GM23338 (cell line): ENCODE measurements at regions not wholly inside any gene's neighbourhood (a gene's known extent, or its start where the extent isn't known, plus 50 kb on each side); places are given as distances from the start of the nearest gene placed in this dataset.

Source experiments
- ATAC-seq: fragments of 200-7000 bp; cut with Tn5 transposase; 3 replicates; pipeline ENCODE4 v1.9.1; 2020
- DNase-seq: peaks from one replicate; pipeline ENCODE4 v3.0.0-alpha.2; 2015; ENCODE audit warnings: low spot score
- H2AFZ ChIP-seq: fragments of 200-600 bp; sonication (generic); 2 replicates; pipeline ENCODE4 v1.8.0; 2016; ENCODE audit warnings: antibody characterized with exemption, mild to moderate bottlenecking, moderate library complexity
- H3F3A ChIP-seq: fragments of 200-600 bp; sonication (generic); replicated peaks from 2 replicates; pipeline ENCODE4 v1.8.0; 2017; ENCODE audit warnings: antibody characterized with exemption, mixed run types, low read depth
- H3K27ac ChIP-seq: fragments of 200-600 bp; sonication (generic); 2 replicates; pipeline ENCODE4 v1.6.1; 2016; ENCODE audit warnings: low read depth
- H3K27me3 ChIP-seq: fragments of 200-600 bp; sonication (generic); 2 replicates; pipeline ENCODE4 v1.8.0; 2016; ENCODE audit warnings: mild to moderate bottlenecking, mixed run types, moderate library complexity; ENCODE audit not compliant: insufficient read depth
- H3K36me3 ChIP-seq: fragments of 200-600 bp; sonication (generic); 2 replicates; pipeline ENCODE4 v1.8.0; 2016; ENCODE audit warnings: mild to moderate bottlenecking; ENCODE audit not compliant: insufficient read depth
- H3K4me1 ChIP-seq: fragments of 200-600 bp; sonication (generic); 2 replicates; pipeline ENCODE4 v1.8.0; 2016; ENCODE audit warnings: mild to moderate bottlenecking, moderate library complexity; ENCODE audit not compliant: insufficient read depth
- H3K4me2 ChIP-seq: fragments of 200-600 bp; sonication (generic); 2 replicates; pipeline ENCODE4 v1.7.1; 2017; ENCODE audit warnings: mixed run types
- H3K4me3 ChIP-seq: fragments of 200-600 bp; sonication (generic); 2 replicates; pipeline ENCODE4 v1.6.1; 2016; ENCODE audit warnings: mixed run types
- H3K79me2 ChIP-seq: fragments of 200-600 bp; sonication (generic); replicated peaks from 2 replicates; pipeline ENCODE4 v1.8.0; 2017; ENCODE audit warnings: mild to moderate bottlenecking; ENCODE audit not compliant: insufficient read depth
- H3K9me2 ChIP-seq: fragments of 200-600 bp; sonication (generic); 2 replicates; pipeline ENCODE4 v1.8.0; 2017; ENCODE audit not compliant: insufficient read depth
- H4K20me1 ChIP-seq: fragments of 200-600 bp; sonication (generic); replicated peaks from 2 replicates; pipeline ENCODE4 v1.8.0; 2017; ENCODE audit warnings: mild to moderate bottlenecking; ENCODE audit not compliant: insufficient read depth
- H3K27ac Mint-ChIP-seq: 2 replicates; pipeline ENCODE4 v1.8.0; 2020; ENCODE audit warnings: inconsistent platforms, mild to moderate bottlenecking, moderate library complexity, mixed read lengths
- H3K27me3 Mint-ChIP-seq: 3 replicates; pipeline ENCODE4 v1.8.0; 2022; ENCODE audit warnings: low read depth, mild to moderate bottlenecking, moderate library complexity, mixed read lengths, inconsistent platforms; ENCODE audit not compliant: insufficient read depth, poor library complexity
- H3K36me3 Mint-ChIP-seq: 3 replicates; pipeline ENCODE4 v1.8.0; 2021; ENCODE audit warnings: low read depth, mild to moderate bottlenecking, inconsistent platforms, moderate library complexity, mixed read lengths
- H3K4me1 Mint-ChIP-seq: 3 replicates; pipeline ENCODE4 v1.8.0; 2020; ENCODE audit warnings: mild to moderate bottlenecking, inconsistent platforms, mixed read lengths
- H3K4me3 Mint-ChIP-seq: 3 replicates; pipeline ENCODE4 v1.8.0; 2021; ENCODE audit warnings: moderate library complexity, mild to moderate bottlenecking, inconsistent platforms, mixed read lengths
- H3K9me3 Mint-ChIP-seq: 3 replicates; pipeline ENCODE4 v1.8.0; 2020; ENCODE audit warnings: moderate library complexity, mild to moderate bottlenecking, inconsistent platforms, mixed read lengths
- CREB1 ChIP-seq: fragments of 250-450 bp; sonication (Bioruptor Pico); IDR thresholded peaks from 2 replicates; pipeline ENCODE4 v1.5.0; 2020; ENCODE audit warnings: low read depth, mild to moderate bottlenecking, moderate library complexity
- CTCF ChIP-seq, 2 experiments: fragments of 200-600 bp in 1 of 2; sonication (generic) in 1 of 2; conservative IDR thresholded peaks; 2 replicates each; pipeline versions ENCODE4 v1.5.1 to v1.6.1; 2016 to 2017; ENCODE audit warnings: antibody characterized with exemption in 2 of 2, low read depth in 2 of 2, mild to moderate bottlenecking in 2 of 2, moderate library complexity in 1 of 2
- ETS1 ChIP-seq: IDR thresholded peaks from 2 replicates; pipeline ENCODE4 v1.6.1; 2016; ENCODE audit warnings: antibody characterized with exemption
- EZH2 ChIP-seq: fragments of 200-600 bp; sonication (generic); IDR thresholded peaks from one replicate; pipeline ENCODE4 v1.8.0; 2017; ENCODE audit warnings: antibody characterized with exemption, mild to moderate bottlenecking, low read depth; ENCODE audit not compliant: unreplicated experiment
- EZH2phosphoT487 ChIP-seq: fragments of 200-600 bp; sonication (generic); IDR thresholded peaks from one replicate; pipeline ENCODE4 v1.8.1; 2018; ENCODE audit warnings: antibody characterized with exemption; ENCODE audit not compliant: unreplicated experiment
- JUNB ChIP-seq: IDR thresholded peaks from one replicate; pipeline ENCODE4 v1.6.1; 2016; ENCODE audit warnings: antibody characterized with exemption; ENCODE audit not compliant: unreplicated experiment
- NANOG ChIP-seq: IDR thresholded peaks from 2 replicates; pipeline ENCODE4 v1.6.1; 2016; ENCODE audit warnings: antibody characterized with exemption, borderline replicate concordance
- POLR2AphosphoS5 ChIP-seq: IDR thresholded peaks from 2 replicates; pipeline ENCODE4 v1.6.1; 2016; ENCODE audit warnings: antibody characterized with exemption, low read depth
- REST ChIP-seq: IDR thresholded peaks from one replicate; pipeline ENCODE4 v1.6.1; 2018; ENCODE audit warnings: antibody characterized with exemption; ENCODE audit not compliant: unreplicated experiment
- ZNF114 ChIP-seq: fragments of 250-450 bp; sonication (Bioruptor Pico); IDR thresholded peaks from 2 replicates; pipeline ENCODE4 v1.5.0; 2020; ENCODE audit warnings: mild to moderate bottlenecking, moderate library complexity
- ZNF331 ChIP-seq: fragments of 250-450 bp; sonication (Bioruptor Pico); IDR thresholded peaks from 2 replicates; pipeline ENCODE4 v1.5.0; 2020; ENCODE audit warnings: low read depth, mild to moderate bottlenecking, moderate library complexity
- ZNF462 ChIP-seq: fragments of 250-450 bp; sonication (Bioruptor Pico); IDR thresholded peaks from 2 replicates; pipeline ENCODE4 v1.5.0; 2020; ENCODE audit warnings: mild to moderate bottlenecking, moderate library complexity

GRCh38 chr7:20931739-20932138, 145.1 kb upstream of the SP8 start:
- ATAC-seq (no peak), DNase-seq (no peak)
- Mint-ChIP-seq H3K36me3 (no peaks in the 10 kb centered on the region), H3K27ac (no peak overlapping the region), H3K4me1 (no peaks in the 10 kb centered on the region), H3K27me3 (no peaks in the 10 kb centered on the region), H3K9me3 (no peaks in the 10 kb centered on the region; the same call in 2 of the 3 replicates), H3K4me3 (no peak overlapping the region)
- Histone ChIP-seq H3K4me3 (no peak overlapping the region), H3K36me3 (no peaks in the 10 kb centered on the region), H3K27ac (no peak overlapping the region), H3K4me1 (peaks cover 5% of the 10 kb centered on the region; the same call in 1 of the 2 replicates), H3K79me2 (no peaks in the 10 kb centered on the region), H4K20me1 (no peaks in the 10 kb centered on the region), H3K27me3 (no peaks in the 10 kb centered on the region), H3F3A (no peaks in the 10 kb centered on the region), H3K9me2 (no peaks in the 10 kb centered on the region), H2AFZ (no peak overlapping the region), H3K4me2 (no peak overlapping the region)
- no peak for TF ChIP-seq EZH2phosphoT487
- no peak for TF ChIP-seq ZNF462 (CRISPR knock-in tag)
- no peak for TF ChIP-seq POLR2AphosphoS5
- TF ChIP-seq CTCF (conservative IDR thresholded peaks at IDR 0.05; ENCODE audit: low read depth in 2 of 2) = no peak
- no peak for TF ChIP-seq CREB1 (CRISPR knock-in tag)
- no peak for TF ChIP-seq ZNF114 (CRISPR knock-in tag)
- no peak for TF ChIP-seq ETS1
- no peak for TF ChIP-seq EZH2
- no peak for TF ChIP-seq JUNB
- no peak for TF ChIP-seq ZNF331
- TF ChIP-seq REST = no peak
- no peak for TF ChIP-seq NANOG
